SIG-M5 (cell line): ENCODE measurements at regions not wholly inside any gene's neighbourhood (a gene's known extent, or its start where the extent isn't known, plus 50 kb on each side); places are given as distances from the start of the nearest gene placed in this dataset.

ENCODE experiments used
- DNase-seq: peaks from one replicate; lab custom pipeline; 2025; lab: John Stamatoyannopoulos, UW

DNA sequence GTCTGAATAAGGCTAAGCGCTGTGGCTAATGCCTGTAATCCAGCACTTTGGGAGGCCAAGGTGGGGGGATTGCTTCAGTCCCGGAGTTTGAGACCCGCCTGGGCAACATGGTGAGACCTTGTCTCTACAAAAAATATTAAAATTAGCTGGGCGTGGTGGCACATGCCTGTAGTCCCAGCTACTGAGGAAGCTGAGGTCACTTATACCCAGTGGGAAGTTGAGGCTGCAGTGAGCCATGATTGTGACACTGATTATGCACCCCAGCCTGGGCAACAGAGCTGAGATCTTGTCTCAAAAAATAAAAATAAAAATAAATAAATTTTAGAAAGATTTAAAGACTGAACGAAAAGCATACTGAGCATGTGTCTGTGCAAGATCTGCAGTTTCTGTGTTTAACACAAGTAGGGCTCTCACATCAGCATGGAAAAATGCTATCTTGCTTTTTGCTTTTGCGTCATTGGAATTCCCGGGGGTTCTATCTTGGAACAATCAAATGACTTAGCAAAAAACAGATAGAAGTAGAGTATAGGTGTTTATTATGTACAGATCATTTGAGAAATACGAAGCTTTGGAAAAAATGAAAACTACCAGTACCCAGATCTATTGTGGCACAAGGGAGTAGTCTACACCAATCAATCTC is 161.9 kb downstream of the CAPZA3 start:
- no peak for DNase-seq

DNA sequence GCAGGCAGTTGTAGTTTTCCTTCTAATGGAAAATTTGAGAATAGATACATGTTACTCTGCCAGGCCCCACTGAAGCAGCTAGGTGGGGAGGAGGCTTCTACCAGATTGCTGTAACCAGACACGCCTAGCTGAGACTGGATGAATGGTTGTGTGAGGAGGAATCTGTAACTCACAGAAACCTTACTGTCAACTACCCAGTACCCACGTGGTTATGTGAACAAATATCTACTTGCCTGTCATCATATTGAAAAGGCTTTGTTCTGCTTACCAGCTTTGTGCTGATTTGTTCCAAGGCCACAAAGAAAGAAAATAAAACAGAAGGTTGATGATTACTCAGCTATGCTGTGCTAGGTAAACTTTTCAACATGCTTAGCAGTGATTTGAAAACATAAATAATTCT is 167.2 kb downstream of the CAPZA3 start:
- DNase-seq, result no peak

DNA sequence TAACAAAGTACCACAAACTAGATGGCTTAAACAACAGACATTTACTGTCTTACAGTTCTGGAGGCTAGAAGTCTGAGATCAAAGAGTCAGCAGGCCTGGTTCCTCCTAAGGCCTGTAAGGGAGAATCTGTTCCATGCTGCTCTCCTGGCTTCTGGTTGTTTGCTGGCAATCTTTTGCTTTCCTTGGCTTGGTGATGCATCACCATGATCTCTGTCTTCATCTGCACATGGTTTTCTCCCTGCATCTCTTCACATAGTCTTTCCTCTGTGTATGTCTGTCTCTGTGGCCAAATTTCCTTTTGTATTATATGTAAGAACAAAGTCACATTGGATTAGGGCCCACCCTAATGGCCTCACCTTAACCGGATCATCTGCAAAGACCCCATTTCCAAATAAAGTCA is 168.5 kb downstream of the CAPZA3 start:
- DNase-seq, result no peak

DNA sequence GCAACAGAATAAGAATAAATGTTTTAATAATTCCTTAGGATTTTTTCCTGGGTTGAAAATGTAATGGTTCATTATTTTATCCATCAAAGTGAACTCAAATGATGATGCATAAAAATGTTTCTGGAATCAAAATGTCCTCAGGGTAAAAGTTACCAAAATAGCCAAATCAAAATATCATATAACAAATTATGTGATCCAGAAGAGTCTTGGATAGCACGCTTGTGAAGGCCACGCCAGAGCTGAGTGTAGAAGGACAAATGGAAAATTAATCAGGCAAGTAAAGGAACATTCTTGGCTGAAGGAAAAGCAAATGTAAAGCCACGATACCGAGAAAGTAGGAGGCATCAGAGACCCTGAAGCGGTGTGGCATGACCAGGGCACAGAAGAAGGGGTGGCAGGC is 169.2 kb downstream of the CAPZA3 start:
- no peak for DNase-seq

DNA sequence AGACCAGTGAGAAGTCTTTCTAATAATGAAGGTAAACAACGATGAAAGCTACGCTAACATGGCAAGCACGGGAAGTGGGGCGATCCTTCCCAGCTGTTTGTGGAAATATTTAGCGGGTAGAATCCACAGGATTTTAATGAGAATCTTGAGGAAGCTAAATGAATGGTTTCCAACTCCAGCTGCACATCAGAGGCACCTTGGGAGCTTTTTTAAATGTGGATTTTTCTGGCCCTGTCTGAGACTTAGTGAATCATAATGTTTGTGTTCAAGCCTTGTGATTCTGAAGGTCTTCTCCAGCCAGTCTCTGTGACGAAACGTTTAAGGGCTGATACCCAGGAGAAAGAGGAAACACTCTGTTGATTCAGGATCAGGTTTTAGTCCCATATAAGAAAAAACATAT is 169.8 kb downstream of the CAPZA3 start:
- no peak for DNase-seq

DNA sequence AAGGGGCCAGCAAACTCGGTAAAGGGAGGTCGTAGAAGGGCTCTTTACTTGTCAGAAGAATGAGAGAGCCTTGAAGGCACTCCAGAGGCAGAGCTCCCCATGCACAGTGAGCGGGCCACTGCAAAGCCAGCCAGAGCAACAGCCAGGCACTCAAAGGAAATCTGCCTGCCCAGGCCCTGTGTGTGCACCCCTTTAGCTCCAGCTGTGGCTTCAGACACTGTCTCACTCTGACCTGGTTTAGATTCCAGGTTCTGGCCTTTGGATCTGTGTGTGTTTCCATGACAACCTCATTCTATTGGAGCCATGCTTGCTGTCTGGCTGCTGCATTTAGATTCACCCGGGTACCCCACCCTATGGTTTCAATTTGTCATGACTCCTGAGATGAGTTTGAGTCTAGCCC is 170.3 kb downstream of the CAPZA3 start:
- no peak for DNase-seq

DNA sequence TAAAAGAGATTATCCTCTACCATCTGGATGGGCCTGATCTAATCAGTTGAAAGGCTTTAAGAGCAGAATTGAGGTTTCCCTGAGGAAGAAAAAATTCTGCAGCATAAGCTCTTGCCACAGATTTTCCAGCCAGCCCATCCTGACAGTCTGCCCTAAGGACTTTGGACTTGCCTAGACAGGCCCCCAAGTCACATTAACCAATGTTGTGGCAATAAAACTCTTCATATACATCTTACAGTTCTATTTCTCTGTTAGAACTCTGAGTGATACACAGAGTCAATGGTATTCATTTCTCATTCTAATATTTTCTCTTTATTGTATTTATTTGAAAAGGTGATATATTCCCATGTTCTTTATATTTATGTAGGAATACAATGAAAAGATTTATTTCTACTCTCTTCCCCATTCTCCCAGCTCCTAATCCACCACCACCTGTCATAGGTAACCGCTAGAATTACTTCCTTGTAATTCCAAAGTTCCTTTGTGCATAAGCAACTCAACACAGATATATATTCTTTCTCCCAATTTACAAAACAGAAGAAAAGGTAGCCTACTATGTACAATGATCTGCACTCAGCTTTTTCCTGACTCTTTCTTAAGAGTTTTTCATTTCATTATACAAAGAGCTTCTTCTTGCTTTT is 182.1 kb downstream of the CAPZA3 start:
- DNase-seq, result no peak

DNA sequence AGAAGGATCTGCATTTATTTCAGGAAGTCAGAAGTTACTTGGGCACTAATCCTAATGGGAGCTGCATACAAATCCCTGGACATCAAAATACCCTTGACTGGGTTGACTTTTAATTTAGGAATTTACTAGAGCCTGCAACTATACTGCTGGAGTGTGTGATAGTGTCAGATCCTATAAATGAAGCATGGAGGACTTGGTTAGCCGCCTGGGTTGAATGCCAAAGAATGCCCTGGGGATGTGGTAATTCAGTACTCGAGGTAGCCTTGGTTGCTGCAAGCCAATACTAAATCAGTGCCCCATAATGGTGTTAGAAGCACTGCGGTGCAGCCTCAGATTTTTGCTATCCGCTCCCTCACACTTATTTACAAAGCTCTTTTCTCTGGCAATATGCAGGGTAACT is 184.9 kb downstream of the CAPZA3 start:
- DNase-seq, result no peak

DNA sequence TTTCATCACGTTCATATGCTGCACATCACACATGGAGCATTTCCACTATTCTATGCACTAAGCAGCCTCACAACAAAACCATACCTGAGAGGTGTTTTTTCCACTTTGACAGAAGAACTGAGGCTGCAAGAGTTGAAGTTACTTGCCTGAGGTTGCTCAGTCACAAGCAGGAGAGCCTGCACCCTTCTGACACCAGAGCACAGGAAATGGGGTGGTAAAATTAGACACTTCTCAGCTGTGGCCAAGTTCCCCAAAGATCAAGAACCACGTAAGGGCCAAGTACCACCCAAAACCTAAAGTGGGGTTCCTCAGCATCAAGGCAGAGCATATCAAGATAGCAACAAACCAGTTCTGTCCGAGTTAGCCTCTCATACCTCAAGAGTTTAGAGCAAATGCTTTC is 185.8 kb downstream of the CAPZA3 start:
- DNase-seq, result no peak

DNA sequence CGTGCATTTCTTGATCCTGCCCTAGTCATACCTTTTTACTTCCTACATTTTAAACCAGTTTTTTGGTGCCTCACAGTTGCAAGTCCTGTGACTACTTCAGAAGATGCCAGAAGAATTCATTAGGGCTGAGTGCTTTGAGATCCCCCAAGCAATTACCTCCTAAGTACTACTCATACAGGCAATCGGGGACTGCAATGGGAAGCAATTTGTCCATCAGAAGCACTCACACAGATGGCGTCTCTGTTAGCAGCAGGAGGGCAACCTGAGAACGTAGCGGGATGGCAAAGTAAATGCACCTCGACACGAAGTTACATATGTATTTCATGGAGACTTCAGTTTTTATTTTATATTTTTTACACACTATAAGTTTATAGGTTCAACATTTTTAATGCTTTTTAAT is 188.3 kb downstream of the CAPZA3 start:
- no peak for DNase-seq

DNA sequence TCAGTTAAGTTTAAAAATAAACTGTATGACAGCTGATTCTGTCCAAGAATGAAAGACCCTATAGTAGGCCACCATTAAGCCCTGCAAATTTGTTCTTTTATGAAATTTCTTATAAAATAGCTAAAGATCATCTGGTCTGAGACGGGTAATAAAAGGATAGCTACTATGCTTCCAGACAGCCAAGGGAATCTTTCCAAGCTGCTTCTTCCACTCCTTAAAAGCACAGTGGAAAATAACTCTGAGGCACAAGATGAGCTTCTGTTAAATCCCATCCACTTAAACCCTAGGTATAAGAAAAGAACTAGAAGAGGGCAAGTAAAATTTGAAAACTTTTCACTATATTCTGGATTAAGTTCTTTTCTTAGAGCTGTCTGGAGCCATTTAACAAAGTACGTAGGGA is 194.3 kb downstream of the CAPZA3 start:
- no peak for DNase-seq

DNA sequence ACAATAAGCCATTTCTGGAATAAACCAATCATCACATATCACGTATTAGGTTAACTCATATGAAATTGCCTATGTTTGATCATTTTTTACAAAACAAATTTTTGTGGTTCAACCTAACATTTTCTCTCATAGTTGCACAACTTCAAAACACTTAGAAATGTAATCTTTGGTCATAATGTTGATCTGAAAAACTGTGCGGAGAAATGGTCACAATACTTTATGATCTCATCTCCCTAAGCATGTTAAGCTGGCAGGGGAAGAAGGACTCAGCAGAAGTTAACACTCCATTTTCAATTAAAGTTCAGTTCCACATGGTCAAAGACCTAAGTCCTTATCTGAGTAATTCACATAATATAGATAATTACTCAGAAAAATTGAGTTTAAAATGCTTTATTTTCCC is 194.8 kb downstream of the CAPZA3 start:
- DNase-seq, result no peak

DNA sequence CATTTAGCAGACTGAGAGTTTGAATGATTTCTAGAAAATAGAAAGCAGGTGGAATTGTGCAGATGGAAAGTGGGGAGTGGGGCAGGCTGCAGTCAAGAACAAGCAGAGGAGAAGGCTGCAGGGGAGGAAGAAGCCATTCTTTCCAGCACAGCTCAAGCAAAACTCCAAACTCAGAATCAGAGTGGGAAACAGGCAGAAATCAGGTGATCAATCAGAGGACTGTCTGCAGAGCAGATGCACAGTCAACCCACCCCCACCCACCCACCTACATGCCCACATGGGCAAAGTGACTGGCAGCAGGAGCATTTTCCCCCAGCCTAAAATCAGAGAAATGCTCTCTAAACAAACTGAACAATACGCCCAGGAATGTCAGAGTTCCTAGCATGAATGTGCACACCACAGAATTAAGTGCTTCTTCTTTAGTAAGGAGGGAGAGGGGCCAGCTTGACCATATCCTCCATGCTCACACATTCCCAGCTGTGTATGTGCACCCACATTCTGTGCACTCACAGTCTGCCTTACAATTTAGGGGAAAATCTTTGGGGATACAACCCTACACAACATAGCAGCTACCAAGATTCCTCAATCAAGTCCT is 194.1 kb upstream of the PLEKHA5 start:
- no peak for DNase-seq

DNA sequence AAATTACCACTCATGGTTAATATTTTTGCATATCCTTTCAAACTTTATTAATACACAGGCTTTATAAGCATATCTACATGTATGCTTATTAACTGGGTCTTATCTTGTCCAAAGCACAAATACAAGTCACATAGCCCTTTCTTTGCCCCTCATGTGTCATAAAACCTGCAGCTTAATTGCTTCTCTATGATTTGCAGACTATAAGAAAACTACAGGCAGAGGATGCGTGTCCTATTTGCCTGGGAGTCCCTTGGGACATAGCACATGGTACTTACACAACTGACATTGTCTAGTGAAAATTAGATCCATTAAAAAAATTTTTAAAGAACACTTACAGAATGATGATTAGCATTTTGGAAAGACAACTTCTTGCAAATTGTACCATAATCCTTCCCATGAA is 190.5 kb upstream of the PLEKHA5 start:
- no peak for DNase-seq

DNA sequence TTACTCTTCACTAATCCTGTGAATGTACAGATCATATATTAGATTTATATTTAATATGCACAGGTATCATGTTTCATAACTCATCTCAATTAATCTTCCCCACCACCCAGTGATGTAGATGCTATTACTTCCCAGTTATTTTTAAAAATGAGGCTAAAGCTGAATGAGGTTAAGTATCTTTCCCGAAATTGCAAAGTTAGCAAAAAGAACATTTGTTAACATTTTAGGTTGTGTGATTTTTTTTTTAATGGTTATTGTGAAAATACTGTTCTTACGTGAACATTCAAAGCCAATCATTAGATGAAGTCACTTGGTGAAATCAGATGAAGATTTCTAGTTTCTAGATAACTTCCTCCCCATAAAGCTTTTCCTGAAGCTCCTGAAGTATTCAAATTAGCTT is 186.9 kb upstream of the PLEKHA5 start:
- no peak for DNase-seq

DNA sequence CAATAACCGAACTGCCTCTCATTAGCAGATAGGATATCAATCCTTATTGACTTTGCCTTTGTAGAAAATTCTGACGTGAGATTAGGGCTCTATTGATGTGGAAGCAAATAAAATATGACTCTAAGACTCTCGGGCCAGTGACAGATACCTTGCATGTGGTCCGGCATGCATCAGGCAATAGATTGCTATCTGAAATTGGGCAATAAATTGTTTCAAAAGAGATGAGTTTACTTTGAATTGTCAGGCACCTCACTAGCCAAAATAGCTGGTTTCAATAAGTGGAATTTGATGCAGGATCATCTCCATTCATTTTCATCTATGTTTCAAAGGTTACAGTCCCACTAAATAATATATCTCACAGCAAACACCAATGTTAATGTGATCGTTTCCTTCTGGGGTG is 186.3 kb upstream of the PLEKHA5 start:
- no peak for DNase-seq

DNA sequence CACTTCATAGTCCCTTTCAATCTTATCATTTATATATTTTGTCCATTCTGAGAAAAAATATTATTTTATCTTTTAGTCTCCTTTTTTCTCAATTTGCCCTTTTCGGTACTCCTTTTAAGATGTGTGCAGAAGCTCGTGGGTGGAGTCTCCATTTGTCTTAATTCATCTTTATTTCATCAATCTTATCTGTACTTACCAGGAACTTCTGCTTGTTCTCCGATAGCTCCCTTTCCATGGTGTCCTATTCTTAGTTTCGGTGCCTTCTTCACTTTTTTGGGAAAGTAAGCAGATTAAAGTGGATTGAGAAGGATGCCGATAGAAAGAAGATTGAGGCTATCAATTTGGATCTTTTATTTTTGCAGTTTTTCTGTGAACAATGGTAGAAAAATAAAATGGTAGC is 183.4 kb upstream of the PLEKHA5 start:
- no peak for DNase-seq

DNA sequence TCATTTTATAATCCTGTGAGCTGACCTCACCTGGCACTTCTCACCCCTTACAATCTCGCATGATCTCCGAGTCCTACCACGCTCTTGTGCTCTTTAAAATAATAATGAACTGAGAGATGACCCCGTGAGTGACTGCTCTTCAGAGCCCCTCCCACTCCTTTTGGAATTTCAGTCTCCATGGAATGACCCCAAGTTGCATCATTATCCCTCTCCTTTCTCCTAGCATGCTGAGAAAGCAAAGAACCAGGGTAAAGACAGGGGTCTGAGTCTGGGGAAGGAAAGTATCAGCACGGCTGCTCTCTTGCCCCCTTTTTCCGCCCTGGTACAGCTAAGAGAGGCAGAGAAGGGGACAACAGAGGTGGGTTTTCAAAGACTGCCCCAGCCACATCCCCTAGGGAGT is 178.3 kb upstream of the PLEKHA5 start:
- no peak for DNase-seq

DNA sequence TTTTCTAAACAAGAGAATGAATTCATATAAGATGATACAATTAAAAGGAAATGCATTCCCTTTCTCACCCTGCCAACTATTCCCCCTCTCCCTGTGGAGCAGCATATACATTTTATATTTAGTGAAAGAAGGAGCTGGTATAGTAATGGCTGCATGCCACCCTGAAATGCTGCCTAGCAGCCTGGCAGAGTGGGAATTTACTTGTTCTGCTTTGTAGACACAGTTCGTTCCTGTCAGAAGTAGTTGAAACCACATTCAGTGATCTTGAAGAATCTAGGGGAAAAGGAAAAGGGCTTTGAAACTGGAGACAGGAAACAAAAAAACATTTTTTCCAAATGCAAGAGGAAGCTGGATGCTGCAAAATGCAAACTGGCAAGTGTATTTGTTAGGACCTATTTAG is 176.0 kb upstream of the PLEKHA5 start:
- DNase-seq, result no peak

DNA sequence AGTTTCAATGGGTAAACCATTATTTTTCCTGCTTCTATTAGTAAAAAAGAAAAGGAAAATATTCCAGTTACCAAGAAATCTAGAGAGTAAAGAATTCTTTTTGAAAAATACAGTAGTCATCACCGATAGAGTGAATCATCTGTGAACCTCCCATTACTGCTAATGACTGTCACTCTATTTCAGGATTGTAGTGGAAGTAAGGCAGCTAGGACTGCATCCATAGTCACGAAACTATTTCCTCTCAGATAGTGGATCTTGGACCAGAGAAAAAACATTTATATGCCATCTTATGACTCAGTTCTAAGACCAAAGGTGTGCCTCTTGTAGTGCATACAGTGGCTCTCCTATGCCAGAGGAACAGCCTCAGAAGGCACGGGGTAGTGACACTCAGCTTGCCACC is 173.9 kb upstream of the PLEKHA5 start:
- DNase-seq, result no peak

DNA sequence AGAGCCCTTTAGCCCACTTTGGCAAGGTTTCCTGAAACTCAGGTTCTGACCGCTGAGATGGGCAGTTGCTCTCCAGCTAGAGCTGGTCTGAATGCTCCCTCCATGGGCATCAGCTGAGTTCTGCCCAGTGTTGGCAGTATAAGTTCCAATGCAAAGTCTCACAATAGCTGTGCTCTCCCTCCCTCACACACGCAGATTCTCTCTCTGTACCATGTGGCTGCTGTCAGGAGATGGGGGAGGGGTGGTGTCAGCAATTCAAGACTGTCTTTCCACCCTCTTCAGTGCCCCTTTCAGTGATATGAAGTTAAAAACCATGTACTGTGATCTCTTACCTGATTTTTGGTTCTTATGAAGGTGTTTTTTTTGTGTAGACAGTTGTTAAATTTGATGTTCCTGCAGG is 164.3 kb upstream of the PLEKHA5 start:
- no peak for DNase-seq

DNA sequence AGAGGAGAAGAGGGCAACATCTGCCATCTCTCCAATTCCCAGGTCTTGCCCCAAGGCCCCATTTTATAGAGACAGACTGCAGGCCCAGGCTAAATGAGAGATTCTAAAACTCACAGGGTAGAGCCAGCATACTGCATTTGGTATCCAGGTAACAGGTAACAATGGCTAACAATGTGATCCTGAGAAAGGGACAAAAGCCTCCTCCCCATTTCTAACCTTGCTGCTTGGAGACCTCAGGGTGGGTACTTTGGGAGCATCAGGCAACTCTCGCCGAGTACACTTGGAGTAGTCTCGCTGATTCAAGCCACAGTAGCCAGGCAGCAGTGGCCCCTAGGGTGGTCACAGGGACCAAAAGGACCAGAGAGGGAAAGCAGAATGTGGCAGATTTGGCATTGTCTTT is 162.6 kb upstream of the PLEKHA5 start:
- DNase-seq, result no peak

DNA sequence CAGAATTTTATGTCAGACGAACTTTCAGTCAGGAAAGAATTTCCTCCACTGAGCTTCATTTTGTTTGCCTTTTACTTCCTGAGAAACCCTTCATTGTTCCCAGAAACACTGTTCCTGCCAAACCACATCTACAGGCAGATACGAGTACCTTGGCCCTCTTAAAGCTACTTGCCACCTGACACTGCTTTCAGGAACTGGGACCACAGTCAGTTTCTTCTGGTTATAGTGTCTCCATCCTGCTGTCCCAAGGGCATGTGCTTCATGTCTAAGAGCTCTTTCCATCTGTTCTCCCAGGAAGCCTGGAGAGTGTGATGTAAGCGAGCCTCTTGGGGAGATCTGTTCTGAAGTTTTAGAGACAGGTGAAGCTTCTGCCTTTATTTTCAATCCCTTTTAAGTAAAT is 161.7 kb upstream of the PLEKHA5 start:
- no peak for DNase-seq

DNA sequence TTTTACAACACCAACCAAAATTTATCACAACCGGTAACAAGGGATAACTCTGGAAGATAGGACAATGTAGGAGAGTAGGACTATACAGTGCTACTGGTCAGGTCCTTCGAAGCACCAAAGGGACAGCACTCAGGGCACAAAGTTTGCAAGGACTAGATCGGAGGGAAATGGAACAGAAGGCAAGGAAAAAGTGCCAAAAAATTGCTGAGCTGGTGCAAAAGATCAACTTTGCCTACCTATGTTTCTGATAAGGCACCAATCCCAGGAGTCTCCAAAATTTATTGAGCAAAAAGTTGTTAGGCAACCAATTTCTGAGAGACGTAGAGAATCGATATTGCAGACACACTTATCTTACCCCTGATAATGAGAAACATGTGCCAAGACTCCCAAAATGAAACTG is 160.0 kb upstream of the PLEKHA5 start:
- DNase-seq, result no peak
